A549 (cell line): ENCODE measurements at regions not wholly inside any gene's neighbourhood (a gene's known extent, or its start where the extent isn't known, plus 50 kb on each side); places are given as distances from the start of the nearest gene placed in this dataset.

Experiments used
- ATAC-seq, 2 experiments: fragments of 200-7000 bp in 1 of 2; fragments of >200 bp in 1 of 2; cut with Nextera tagmentation in 1 of 2; cut with Tn5 transposase in 1 of 2; 3 replicates each; pipeline versions ENCODE4 v1.8.0 to v1.9.1; 2018 to 2020; ENCODE audit warnings: mild to moderate bottlenecking in 1 of 2, moderate library complexity in 1 of 2
- CTCF ChIA-PET: fragments of 300-600 bp; sonication (Branson Sonifier 250); formaldehyde crosslinking; extraction: SDS; loops from one replicate; lab custom pipeline; 2021; ENCODE audit warnings: antibody characterized with exemption, inconsistent platforms; lab: Yijun Ruan, JAX
- POLR2A ChIA-PET: fragments of 350-600 bp; formaldehyde crosslinking; extraction: SDS; loops from one replicate; lab custom pipeline; 2021; ENCODE audit warnings: antibody characterized with exemption, inconsistent platforms; lab: Yijun Ruan, JAX
- DNase-seq, 2 experiments: peaks; one replicate each; pipeline versions ENCODE4 v3.0.0 to v3.0.0-alpha.2; 2011 to 2016; ENCODE audit warnings: low read depth in 1 of 2, low spot score in 1 of 2
- FAIRE-seq: peaks from 2 replicates; lab custom pipeline; 2011; peaks lifted over from hg19 to GRCh38; lab: Jason Lieb, UNC
- H3K27ac ChIP-seq, 2 experiments: fragments of >200 bp; sonication (Bioruptor Twin); formaldehyde crosslinking; 3 replicates each; pipeline ENCODE4 v1.5.1; 2016 to 2017
- H3K4me1 ChIP-seq: fragments of >200 bp; sonication (Bioruptor Twin); formaldehyde crosslinking; 3 replicates; pipeline ENCODE4 v1.6.1; 2016
- H3K4me2 ChIP-seq: fragments of >200 bp; sonication (Bioruptor Twin); formaldehyde crosslinking; 3 replicates; pipeline ENCODE4 v1.6.1; 2016
- H3K4me3 ChIP-seq: fragments of >200 bp; sonication (Bioruptor Twin); formaldehyde crosslinking; 3 replicates; pipeline ENCODE4 v1.5.1; 2016
- H3K9me3 ChIP-seq: fragments of >200 bp; sonication (Bioruptor Twin); formaldehyde crosslinking; 3 replicates; pipeline ENCODE4 v1.6.1; 2016
- ATOH8 ChIP-seq: fragments of 250-450 bp; sonication (Bioruptor Pico); IDR thresholded peaks from 2 replicates; pipeline ENCODE4 v1.5.0; 2020; ENCODE audit warnings: low read depth, mild to moderate bottlenecking, moderate library complexity
- CBX8 ChIP-seq: fragments of 200-600 bp; sonication (generic); IDR thresholded peaks from 2 replicates; pipeline ENCODE4 v1.6.1; 2016
- CHD2 ChIP-seq: fragments of 150-350 bp; IDR thresholded peaks from 2 replicates; pipeline ENCODE4 v1.6.1; 2014; ENCODE audit warnings: low read length; ENCODE audit not compliant: partially characterized antibody
- CHD4 ChIP-seq: fragments of 200-600 bp; sonication (generic); IDR thresholded peaks from 2 replicates; pipeline ENCODE4 v1.6.1; 2016; ENCODE audit warnings: antibody characterized with exemption, mild to moderate bottlenecking, borderline replicate concordance
- EHF ChIP-seq: fragments of 250-450 bp; sonication (Bioruptor Pico); IDR thresholded peaks from 2 replicates; pipeline ENCODE4 v1.5.0; 2020; ENCODE audit warnings: mild to moderate bottlenecking
- EP300 ChIP-seq, 2 experiments: fragments of >200 bp; sonication (Bioruptor Twin); formaldehyde crosslinking; IDR thresholded peaks; 2 replicates in 1 of 2; 3 replicates in 1 of 2; pipeline ENCODE4 v1.6.1; 2016 to 2017
- ESRRA ChIP-seq: fragments of 150-350 bp; IDR thresholded peaks from 2 replicates; pipeline ENCODE4 v1.6.1; 2014; ENCODE audit warnings: mild to moderate bottlenecking, low read length, borderline replicate concordance
- GATA3 ChIP-seq: IDR thresholded peaks from 2 replicates; pipeline ENCODE4 v1.6.1; 2012; ENCODE audit warnings: borderline replicate concordance
- HDAC2 ChIP-seq: fragments of 200-600 bp; sonication (generic); IDR thresholded peaks from 2 replicates; pipeline ENCODE4 v1.6.1; 2016
- HOXA7 ChIP-seq: fragments of 250-450 bp; sonication (Bioruptor Pico); IDR thresholded peaks from 2 replicates; pipeline ENCODE4 v1.5.0; 2020; ENCODE audit warnings: mild to moderate bottlenecking, moderate library complexity
- HOXB5 ChIP-seq: fragments of 250-450 bp; sonication (Bioruptor Pico); IDR thresholded peaks from 2 replicates; pipeline ENCODE4 v1.5.0; 2020; ENCODE audit warnings: mild to moderate bottlenecking, moderate library complexity
- JUNB ChIP-seq: fragments of >200 bp; sonication (Bioruptor Twin); formaldehyde crosslinking; IDR thresholded peaks from 2 replicates; pipeline ENCODE4 v1.6.1; 2016
- KDM5A ChIP-seq: fragments of 200-600 bp; sonication (generic); IDR thresholded peaks from 2 replicates; pipeline ENCODE4 v1.6.1; 2016; ENCODE audit warnings: antibody characterized with exemption, mild to moderate bottlenecking
- MAFK ChIP-seq: fragments of 450-650 bp; IDR thresholded peaks from 2 replicates; pipeline ENCODE4 v1.6.1; 2014; ENCODE audit not compliant: partially characterized antibody
- NFE2L2 ChIP-seq: fragments of 150-350 bp; conservative IDR thresholded peaks from 2 replicates; pipeline ENCODE4 v1.6.1; 2014; ENCODE audit warnings: low read length
- NPAS2 ChIP-seq: fragments of 250-450 bp; sonication (Bioruptor Pico); IDR thresholded peaks from 2 replicates; pipeline ENCODE4 v1.8.0; 2022; ENCODE audit warnings: mild to moderate bottlenecking, moderate library complexity, borderline replicate concordance
- PBX3 ChIP-seq: IDR thresholded peaks from 2 replicates; pipeline ENCODE4 v1.6.1; 2012
- RARB ChIP-seq: fragments of 250-450 bp; sonication (Bioruptor Pico); IDR thresholded peaks from 2 replicates; pipeline ENCODE4 v1.8.0; 2021; ENCODE audit warnings: mild to moderate bottlenecking, moderate library complexity
- RCOR1 ChIP-seq: fragments of 150-350 bp; IDR thresholded peaks from 2 replicates; pipeline ENCODE4 v1.6.1; 2014; ENCODE audit warnings: antibody characterized with exemption, low read length, low read depth
- SMC3 ChIP-seq: fragments of >200 bp; sonication (Bioruptor Twin); formaldehyde crosslinking; IDR thresholded peaks from 3 replicates; pipeline ENCODE4 v1.6.1; 2018; ENCODE audit warnings: inconsistent platforms
- SREBF2 ChIP-seq: fragments of 450-650 bp; IDR thresholded peaks from 2 replicates; pipeline ENCODE4 v1.6.1; 2014; ENCODE audit warnings: mild to moderate bottlenecking, moderate library complexity
- ZC3H11A ChIP-seq: fragments of 450-650 bp; IDR thresholded peaks from 2 replicates; pipeline ENCODE4 v1.6.1; 2014; ENCODE audit warnings: antibody characterized with exemption, mild to moderate bottlenecking
- WGBS: methylation state at CpG from one replicate; pipeline ENCODE4 v1.1.6; 2017; ENCODE audit errors: missing lambda C conversion rate; 5-methylcytosine and 5-hydroxymethylcytosine counted together
- TF ChIP-seq, protein P1 (sequence below): fragments of 200-600 bp; sonication (generic); IDR thresholded peaks from 2 replicates; pipeline ENCODE4 v1.6.1; 2016; ENCODE audit warnings: antibody characterized with exemption, mild to moderate bottlenecking, moderate library complexity
- TF ChIP-seq, protein P2 (sequence below): fragments of >200 bp; sonication (Bioruptor Twin); formaldehyde crosslinking; IDR thresholded peaks from 3 replicates; pipeline ENCODE4 v1.6.1; 2016
- TF ChIP-seq, protein P3 (sequence below): fragments of 250-450 bp; sonication (Bioruptor Pico); IDR thresholded peaks from 2 replicates; pipeline ENCODE4 v1.5.0; 2021; ENCODE audit warnings: mild to moderate bottlenecking, moderate library complexity, borderline replicate concordance

DNA sequence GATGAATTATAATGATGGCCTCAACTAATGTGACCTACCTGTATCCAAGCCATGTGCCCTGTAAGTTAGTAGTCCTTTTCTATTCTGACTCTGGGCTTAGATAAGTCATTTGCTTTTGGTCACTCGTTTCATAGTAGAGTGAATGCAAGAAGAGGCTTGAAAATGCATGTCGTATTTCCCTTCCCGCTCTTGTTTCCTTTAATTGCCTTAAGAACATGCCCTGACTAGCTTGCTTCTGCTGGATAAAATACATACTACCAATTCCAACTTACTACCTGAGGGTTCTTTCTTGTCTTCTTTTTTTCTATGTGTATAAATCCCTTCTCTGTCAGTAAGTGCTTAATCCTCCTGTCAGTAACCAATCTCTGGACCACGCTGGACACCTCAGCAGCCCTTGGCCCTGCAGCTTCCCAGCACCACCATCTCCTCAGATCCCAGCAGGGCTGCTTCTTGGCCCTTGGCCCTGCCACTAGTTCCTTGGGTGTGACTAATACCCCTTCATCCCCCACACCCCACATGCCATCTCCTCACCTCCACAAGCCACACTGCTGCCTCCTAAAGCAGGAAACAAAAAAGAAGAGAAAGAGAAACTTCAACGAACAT, 771.7 kb downstream of the IGSF11 start:
- FAIRE-seq = no peak

DNA sequence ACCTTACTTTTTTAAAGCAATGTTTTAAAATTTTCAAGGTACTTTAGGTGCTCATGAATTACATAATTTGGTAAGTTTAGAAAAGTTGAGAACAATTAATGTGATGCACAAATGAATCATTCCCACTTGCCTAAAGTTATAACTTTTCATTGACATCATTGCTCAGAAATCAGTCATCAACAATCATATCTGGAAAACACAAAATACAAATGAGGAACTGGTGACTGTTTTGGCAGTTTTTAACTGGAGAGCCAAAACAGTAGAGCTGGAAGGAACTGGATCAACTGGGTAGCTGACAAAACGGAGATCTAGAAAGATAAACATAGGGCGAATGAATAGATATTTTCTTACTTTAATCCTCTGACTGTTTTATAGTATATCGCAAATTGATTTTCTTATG, 767.1 kb downstream of the IGSF11 start:
- 47% methylated on average over 3 of the region's 3 CpGs for WGBS
- TF ChIP-seq ZC3H11A (no peak), PBX3 (no peak), NFE2L2 (no peak), RARB (CRISPR knock-in tag) (no peak), GATA3 (no peak), ATOH8 (CRISPR knock-in tag) (no peak), CHD2 (no peak), SMC3 (no peak), ESRRA (no peak), CHD4 (no peak), JUNB (no peak), CBX8 (no peak)
- TF ChIP-seq, protein P1, sequence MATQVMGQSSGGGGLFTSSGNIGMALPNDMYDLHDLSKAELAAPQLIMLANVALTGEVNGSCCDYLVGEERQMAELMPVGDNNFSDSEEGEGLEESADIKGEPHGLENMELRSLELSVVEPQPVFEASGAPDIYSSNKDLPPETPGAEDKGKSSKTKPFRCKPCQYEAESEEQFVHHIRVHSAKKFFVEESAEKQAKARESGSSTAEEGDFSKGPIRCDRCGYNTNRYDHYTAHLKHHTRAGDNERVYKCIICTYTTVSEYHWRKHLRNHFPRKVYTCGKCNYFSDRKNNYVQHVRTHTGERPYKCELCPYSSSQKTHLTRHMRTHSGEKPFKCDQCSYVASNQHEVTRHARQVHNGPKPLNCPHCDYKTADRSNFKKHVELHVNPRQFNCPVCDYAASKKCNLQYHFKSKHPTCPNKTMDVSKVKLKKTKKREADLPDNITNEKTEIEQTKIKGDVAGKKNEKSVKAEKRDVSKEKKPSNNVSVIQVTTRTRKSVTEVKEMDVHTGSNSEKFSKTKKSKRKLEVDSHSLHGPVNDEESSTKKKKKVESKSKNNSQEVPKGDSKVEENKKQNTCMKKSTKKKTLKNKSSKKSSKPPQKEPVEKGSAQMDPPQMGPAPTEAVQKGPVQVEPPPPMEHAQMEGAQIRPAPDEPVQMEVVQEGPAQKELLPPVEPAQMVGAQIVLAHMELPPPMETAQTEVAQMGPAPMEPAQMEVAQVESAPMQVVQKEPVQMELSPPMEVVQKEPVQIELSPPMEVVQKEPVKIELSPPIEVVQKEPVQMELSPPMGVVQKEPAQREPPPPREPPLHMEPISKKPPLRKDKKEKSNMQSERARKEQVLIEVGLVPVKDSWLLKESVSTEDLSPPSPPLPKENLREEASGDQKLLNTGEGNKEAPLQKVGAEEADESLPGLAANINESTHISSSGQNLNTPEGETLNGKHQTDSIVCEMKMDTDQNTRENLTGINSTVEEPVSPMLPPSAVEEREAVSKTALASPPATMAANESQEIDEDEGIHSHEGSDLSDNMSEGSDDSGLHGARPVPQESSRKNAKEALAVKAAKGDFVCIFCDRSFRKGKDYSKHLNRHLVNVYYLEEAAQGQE = no peak
- TF ChIP-seq, protein P2, sequence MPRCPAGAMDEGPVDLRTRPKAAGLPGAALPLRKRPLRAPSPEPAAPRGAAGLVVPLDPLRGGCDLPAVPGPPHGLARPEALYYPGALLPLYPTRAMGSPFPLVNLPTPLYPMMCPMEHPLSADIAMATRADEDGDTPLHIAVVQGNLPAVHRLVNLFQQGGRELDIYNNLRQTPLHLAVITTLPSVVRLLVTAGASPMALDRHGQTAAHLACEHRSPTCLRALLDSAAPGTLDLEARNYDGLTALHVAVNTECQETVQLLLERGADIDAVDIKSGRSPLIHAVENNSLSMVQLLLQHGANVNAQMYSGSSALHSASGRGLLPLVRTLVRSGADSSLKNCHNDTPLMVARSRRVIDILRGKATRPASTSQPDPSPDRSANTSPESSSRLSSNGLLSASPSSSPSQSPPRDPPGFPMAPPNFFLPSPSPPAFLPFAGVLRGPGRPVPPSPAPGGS = no peak
- no peaks in the 10 kb centered on the region for H3K4me1 ChIP-seq
- no peak overlapping the region for H3K27ac ChIP-seq
- ATAC-seq (no peak), DNase-seq (no peak), FAIRE-seq (no peak)
- POLR2A ChIA-PET = no interaction called here
- H3K4me3 ChIP-seq = no peak overlapping the region
- CTCF ChIA-PET = no interaction called here
- H3K4me2 ChIP-seq = no peak overlapping the region
- H3K9me3 ChIP-seq = no peaks in the 10 kb centered on the region

More for the DNA sequence above, 771.7 kb downstream of the IGSF11 start:
- no peak overlapping the region for H3K27ac ChIP-seq
- POLR2A ChIA-PET = no interaction called here
- no peak for TF ChIP-seq EHF (CRISPR knock-in tag)
- no peak for TF ChIP-seq EP300 (IDR thresholded peaks at IDR 0.05)
- no peak for TF ChIP-seq HDAC2
- no peak for TF ChIP-seq SREBF2
- TF ChIP-seq RCOR1 = no peak
- TF ChIP-seq MAFK = no peak
- no peak for TF ChIP-seq KDM5A
- no peak for TF ChIP-seq HOXB5 (CRISPR knock-in tag)
- TF ChIP-seq HOXA7 (CRISPR knock-in tag) = no peak
- no peak for TF ChIP-seq NPAS2 (CRISPR knock-in tag)
- TF ChIP-seq, protein P3, sequence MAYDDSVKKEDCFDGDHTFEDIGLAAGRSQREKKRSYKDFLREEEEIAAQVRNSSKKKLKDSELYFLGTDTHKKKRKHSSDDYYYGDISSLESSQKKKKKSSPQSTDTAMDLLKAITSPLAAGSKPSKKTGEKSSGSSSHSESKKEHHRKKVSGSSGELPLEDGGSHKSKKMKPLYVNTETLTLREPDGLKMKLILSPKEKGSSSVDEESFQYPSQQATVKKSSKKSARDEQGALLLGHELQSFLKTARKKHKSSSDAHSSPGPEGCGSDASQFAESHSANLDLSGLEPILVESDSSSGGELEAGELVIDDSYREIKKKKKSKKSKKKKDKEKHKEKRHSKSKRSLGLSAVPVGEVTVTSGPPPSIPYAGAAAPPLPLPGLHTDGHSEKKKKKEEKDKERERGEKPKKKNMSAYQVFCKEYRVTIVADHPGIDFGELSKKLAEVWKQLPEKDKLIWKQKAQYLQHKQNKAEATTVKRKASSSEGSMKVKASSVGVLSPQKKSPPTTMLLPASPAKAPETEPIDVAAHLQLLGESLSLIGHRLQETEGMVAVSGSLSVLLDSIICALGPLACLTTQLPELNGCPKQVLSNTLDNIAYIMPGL (CRISPR knock-in tag) = no peak
- TF ChIP-seq, all 56 proteins: peak for 0
- no peak overlapping the region for H3K4me2 ChIP-seq
- WGBS = 22% methylated on average over 5 of the region's 5 CpGs
- no peaks in the 10 kb centered on the region for H3K4me1 ChIP-seq
- DNase-seq (no peak), ATAC-seq (no peak)
- H3K9me3 ChIP-seq = no peaks in the 10 kb centered on the region
- CTCF ChIA-PET = no interaction called here
- no peak overlapping the region for H3K4me3 ChIP-seq
